K562 (cell line): ENCODE measurements at regions not wholly inside any gene's neighbourhood (a gene's known extent, or its start where the extent isn't known, plus 50 kb on each side); places are given as distances from the start of the nearest gene placed in this dataset.

Experiments
- ATAC-seq: fragments of 200-7000 bp; cut with Tn5 transposase; 3 replicates; pipeline ENCODE4 v1.9.1; 2020; ENCODE audit warnings: moderate library complexity
- BruUV-seq: library from RNA; stranded (reverse); fragments of 400-500 nt; replicated peaks from 2 replicates; lab custom pipeline; 2021; lab: Mats Ljungman, UMichigan
- CTCF ChIA-PET: fragments of 300-600 bp; formaldehyde crosslinking; extraction: SDS; loops from one replicate; lab custom pipeline; 2021; ENCODE audit warnings: low intra/inter-chr PET ratio; lab: Yijun Ruan, JAX
- POLR2A ChIA-PET: fragments of 300-600, 350-650 bp; sonication (Branson Sonifier 250); formaldehyde crosslinking; extraction: SDS; loops from one replicate; lab custom pipeline; 2021; ENCODE audit warnings: antibody characterized with exemption, inconsistent platforms; lab: Yijun Ruan, JAX
- DNase-seq, 4 experiments: peaks; one replicate each; pipeline versions ENCODE4 v3.0.0 to v3.0.0-alpha.2; 2011 to 2018; ENCODE audit warnings: low spot score in 3 of 4, mixed read lengths in 3 of 4; ENCODE audit errors: extremely low read depth in 1 of 4
- FAIRE-seq: peaks from 2 replicates; lab custom pipeline; 2011; peaks lifted over from hg19 to GRCh38; lab: Jason Lieb, UNC
- H2AFZ ChIP-seq: 2 replicates; pipeline ENCODE4 v1.6.0; 2011; ENCODE audit warnings: low read depth, low read length, control low read depth, inconsistent platforms
- H3K27ac ChIP-seq: fragments of 200-600 bp; 3 replicates; pipeline ENCODE4 v1.8.0; 2011; ENCODE audit warnings: low read depth, mild to moderate bottlenecking, control low read depth, inconsistent platforms, low read length, moderate library complexity, mixed read lengths; ENCODE audit errors: extremely low read depth
- H3K27me3 ChIP-seq, 2 experiments: fragments of 300-600 bp in 1 of 2; 2 replicates in 1 of 2; 3 replicates in 1 of 2; pipeline versions ENCODE4 v1.6.0 to v1.8.0; 2011; ENCODE audit warnings: inconsistent platforms in 2 of 2, low read length in 2 of 2, mild to moderate bottlenecking in 1 of 2, mixed read lengths in 1 of 2, moderate library complexity in 1 of 2; ENCODE audit not compliant: control insufficient read depth in 2 of 2, insufficient read depth in 2 of 2
- H3K36me3 ChIP-seq: fragments of 300-600 bp; 3 replicates; pipeline ENCODE4 v1.8.0; 2011; ENCODE audit warnings: mild to moderate bottlenecking, low read length, inconsistent platforms; ENCODE audit not compliant: control insufficient read depth, insufficient read depth
- H3K4me1 ChIP-seq, 2 experiments: fragments of 200-600 bp in 1 of 2; replicated peaks in 1 of 2; 2 replicates in 1 of 2; 3 replicates in 1 of 2; pipeline versions ENCODE4 v1.5.1 to v1.8.0; 2011; ENCODE audit warnings: inconsistent platforms in 2 of 2, low read length in 2 of 2, mild to moderate bottlenecking in 1 of 2, mixed read lengths in 1 of 2, moderate library complexity in 1 of 2; ENCODE audit not compliant: control insufficient read depth in 2 of 2, insufficient read depth in 2 of 2
- H3K4me2 ChIP-seq: 2 replicates; pipeline ENCODE4 v1.6.1; 2011; ENCODE audit warnings: low read length, control low read depth, inconsistent platforms, mixed read lengths; ENCODE audit not compliant: insufficient read depth
- H3K4me3 ChIP-seq: fragments of 200-600 bp; sonication (generic), shearing (Covaris generic); 2 replicates; pipeline ENCODE4 v1.5.1; 2016; ENCODE audit warnings: control low read depth, inconsistent platforms
- H3K79me2 ChIP-seq: fragments of 200-600 bp; 3 replicates; pipeline ENCODE4 v1.8.0; 2011; ENCODE audit warnings: low read length, inconsistent platforms; ENCODE audit not compliant: control insufficient read depth, insufficient read depth
- H3K9ac ChIP-seq, 2 experiments: 2 replicates each; pipeline versions ENCODE4 v1.6.0 to v1.6.1; 2011; ENCODE audit warnings: low read depth in 2 of 2, low read length in 2 of 2, control low read depth in 1 of 2, inconsistent platforms in 1 of 2, mild to moderate bottlenecking in 1 of 2, mixed read lengths in 1 of 2; ENCODE audit not compliant: insufficient read depth in 1 of 2
- H3K9me1 ChIP-seq: one replicate; pipeline ENCODE4 v1.6.0; 2011; ENCODE audit warnings: inconsistent platforms, mild to moderate bottlenecking, low read length, moderate library complexity; ENCODE audit not compliant: control insufficient read depth, insufficient read depth
- H3K9me3 ChIP-seq: replicated peaks from 2 replicates; pipeline ENCODE4 v1.5.1; 2011; ENCODE audit warnings: low read depth, low read length, inconsistent platforms; ENCODE audit not compliant: control insufficient read depth, insufficient read depth
- H4K20me1 ChIP-seq: replicated peaks from 2 replicates; pipeline ENCODE4 v1.6.1; 2011; ENCODE audit warnings: low read length, inconsistent platforms, mixed read lengths; ENCODE audit not compliant: control insufficient read depth, insufficient read depth
- IFI16 ChIP-seq: fragments of 250-450 bp; sonication (Bioruptor Pico); IDR thresholded peaks from 2 replicates; pipeline ENCODE4 v2.1.2; 2022; ENCODE audit warnings: mild to moderate bottlenecking, inconsistent platforms
- PRDM10 ChIP-seq: fragments of 450-650 bp; IDR thresholded peaks from 2 replicates; pipeline ENCODE4 v1.6.1; 2018; ENCODE audit not compliant: partially characterized antibody
- PTBP1 ChIP-seq: fragments of 200-400 bp; formaldehyde crosslinking; IDR thresholded peaks from 2 replicates; pipeline ENCODE4 v1.6.1; 2017; ENCODE audit warnings: low read depth, low read length
- RFX7 ChIP-seq: fragments of 250-450 bp; sonication (Bioruptor Pico); IDR thresholded peaks from 2 replicates; pipeline ENCODE4 v1.5.1; 2021; ENCODE audit warnings: mild to moderate bottlenecking
- SOX6 ChIP-seq: fragments of 450-650 bp; IDR thresholded peaks from 2 replicates; pipeline ENCODE4 v1.6.1; 2014; ENCODE audit warnings: mild to moderate bottlenecking
- TAF1 ChIP-seq: IDR thresholded peaks from 2 replicates; pipeline ENCODE4 v1.6.1; 2011; ENCODE audit warnings: mild to moderate bottlenecking, low read length, moderate library complexity; ENCODE audit not compliant: insufficient read depth, control insufficient read depth, severe bottlenecking; ENCODE audit errors: extremely low read depth
- TOE1 ChIP-seq, 2 experiments: fragments of 450-650 bp in 1 of 2; sonication (generic) in 1 of 2; formaldehyde crosslinking in 1 of 2; IDR thresholded peaks; 2 replicates each; pipeline versions ENCODE4 v1.7.1 to v1.8.0; 2016 to 2022; ENCODE audit warnings: borderline replicate concordance in 2 of 2, mild to moderate bottlenecking in 2 of 2, antibody characterized with exemption in 1 of 2, inconsistent platforms in 1 of 2, low read depth in 1 of 2, missing genetic modification reagents in 1 of 2, moderate library complexity in 1 of 2
- ZNF165 ChIP-seq: fragments of 250-450 bp; sonication (Bioruptor Pico); IDR thresholded peaks from 2 replicates; pipeline ENCODE4 v1.4.0; 2020; ENCODE audit warnings: borderline replicate concordance
- ZNF347 ChIP-seq: fragments of 450-650 bp; formaldehyde crosslinking; IDR thresholded peaks from 2 replicates; pipeline ENCODE4 v1.4.0; 2020; ENCODE audit warnings: low read depth, mild to moderate bottlenecking, moderate library complexity
- ZNF586 ChIP-seq: fragments of 450-650 bp; formaldehyde crosslinking; conservative IDR thresholded peaks from 2 replicates; pipeline ENCODE4 v1.4.0; 2020; ENCODE audit warnings: mild to moderate bottlenecking, moderate library complexity
- WGBS: fragments of 100-300 bp; shearing (Covaris generic); methylation state at CpG from one replicate; pipeline ENCODE4 v1.1.6; 2016; ENCODE audit warnings: low coverage, mixed read lengths; ENCODE audit not compliant: insufficient coverage; ENCODE audit errors: missing lambda C conversion rate; 5-methylcytosine and 5-hydroxymethylcytosine counted together
- in situ Hi-C: fragments of 300-500 bp; cut with MboI; formaldehyde crosslinking; loops from 4 replicates; pipeline ENCODE4 v1.15.0; 2018; ENCODE audit warnings: inconsistent platforms, mixed read lengths
- intact Hi-C: fragments of 100-400 bp; cut with micrococcal nuclease; formaldehyde crosslinking; loops from 2 replicates; pipeline ENCODE4 v1.14.2; 2022

DNA sequence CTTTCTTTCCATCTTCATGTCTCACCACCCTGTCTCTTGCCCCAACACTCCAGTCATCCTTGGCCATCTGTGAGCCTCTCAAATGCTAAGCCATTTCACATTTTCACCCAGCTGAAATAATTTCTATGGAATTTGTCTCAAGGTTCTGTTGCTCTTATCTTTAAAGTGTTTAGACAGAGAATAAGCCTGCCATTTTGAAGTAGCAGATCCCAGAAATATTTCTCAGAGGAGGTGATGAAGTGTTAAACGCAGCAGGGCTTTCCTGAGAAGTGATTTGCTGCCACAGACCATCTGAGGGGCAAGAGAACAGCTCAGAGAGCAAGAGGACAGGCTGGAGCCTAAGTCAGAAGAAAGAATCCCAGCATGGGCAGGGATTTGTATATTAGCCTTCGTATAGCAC lies 71.6 kb upstream of the CLMN start:
- FAIRE-seq (no peak), DNase-seq (no peak), ATAC-seq (no peak)
- no peaks in the 10 kb centered on the region for H3K36me3 ChIP-seq
- intact Hi-C loops (no loop called here), in situ Hi-C loops (no loop called here)
- TF ChIP-seq ZNF586 (no peak), RFX7 (CRISPR knock-in tag) (no peak), TAF1 (no peak), IFI16 (no peak), ZNF165 (no peak), TOE1 (IDR thresholded peaks at IDR 0.05; ENCODE audit: borderline replicate concordance) (no peak), TOE1 (CRISPR knock-in tag; IDR thresholded peaks at IDR 0.05; ENCODE audit: borderline replicate concordance, low read depth) (no peak), PRDM10 (no peak), ZNF347 (CRISPR knock-in tag) (no peak), SOX6 (no peak), PTBP1 (no peak)
- ChIA-PET CTCF (no interaction called here), POLR2A (no interaction called here)
- 0% methylated on average over 2 of the region's 2 CpGs for WGBS
- no peak overlapping the region for H2AFZ ChIP-seq
- H3K4me3 ChIP-seq = no peak overlapping the region
- H3K9me1 ChIP-seq = no peaks in the 10 kb centered on the region
- no peaks in the 10 kb centered on the region for H4K20me1 ChIP-seq
- H3K27ac ChIP-seq = no peak overlapping the region
- H3K79me2 ChIP-seq = no peaks in the 10 kb centered on the region
- no peak overlapping the region for H3K9ac ChIP-seq
- H3K4me1 ChIP-seq = no peaks in the 10 kb centered on the region
- BruUV-seq = no TSS peak
- H3K4me2 ChIP-seq = no peak overlapping the region
- H3K9me3 ChIP-seq = no peaks in the 10 kb centered on the region
- peaks cover 0 to 16% of the 10 kb centered on the region in 2 experiments; a peak in 3 of 5 replicates for H3K27me3 ChIP-seq
